GF-D8 (cell line): ENCODE measurements at regions not wholly inside any gene's neighbourhood (a gene's known extent, or its start where the extent isn't known, plus 50 kb on each side); places are given as distances from the start of the nearest gene placed in this dataset.
"Not testable (repeated sequence)": the region's sequence is repeated elsewhere in the genome, so short reads cannot be mapped to it uniquely, and the experiment has no call there.

ENCODE experiments used
- DNase-seq: peaks from one replicate; lab custom pipeline; 2025; lab: John Stamatoyannopoulos, UW

DNA sequence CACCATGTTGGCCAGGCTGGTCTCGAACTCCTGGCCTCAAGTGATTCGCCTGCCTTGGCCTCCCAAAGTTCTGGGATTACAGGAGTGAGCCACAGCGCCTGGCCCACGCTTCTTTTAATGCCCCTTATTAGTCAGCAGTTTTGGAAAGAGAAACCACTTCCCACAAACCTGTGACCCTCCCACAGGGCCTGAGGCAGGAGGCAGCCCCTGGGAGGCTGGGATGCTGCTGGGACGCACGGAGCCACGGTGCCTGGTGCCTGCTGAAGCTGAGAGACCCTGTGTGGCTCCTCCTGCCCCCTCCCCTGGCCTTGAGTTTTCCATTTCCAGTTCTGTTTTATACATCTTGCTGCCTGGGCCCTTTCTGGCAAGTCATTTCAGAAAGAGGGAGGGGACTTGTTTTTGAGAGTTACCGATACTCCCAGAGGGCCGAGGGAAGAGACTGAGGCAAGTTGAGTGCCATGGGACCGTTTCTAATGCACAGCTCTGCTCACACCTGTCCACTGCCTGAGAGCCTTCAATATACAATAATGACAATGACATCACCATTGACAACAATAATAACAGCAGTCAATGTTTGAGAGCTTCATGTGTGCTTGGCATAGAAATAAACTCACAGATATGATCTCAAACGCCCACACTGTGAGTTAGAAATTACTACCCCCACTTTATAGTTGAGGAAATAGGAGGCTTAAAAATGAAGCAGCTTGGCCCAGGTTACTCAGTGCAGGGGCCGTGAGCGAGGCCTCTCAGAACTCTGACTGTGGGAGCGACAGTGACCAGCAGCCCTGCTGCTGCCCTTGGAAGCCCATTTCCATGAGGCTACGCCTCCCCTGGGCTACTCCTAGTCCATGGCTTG is 78.1 kb upstream of the YWHAQ start:
- DNase-seq = no peak

DNA sequence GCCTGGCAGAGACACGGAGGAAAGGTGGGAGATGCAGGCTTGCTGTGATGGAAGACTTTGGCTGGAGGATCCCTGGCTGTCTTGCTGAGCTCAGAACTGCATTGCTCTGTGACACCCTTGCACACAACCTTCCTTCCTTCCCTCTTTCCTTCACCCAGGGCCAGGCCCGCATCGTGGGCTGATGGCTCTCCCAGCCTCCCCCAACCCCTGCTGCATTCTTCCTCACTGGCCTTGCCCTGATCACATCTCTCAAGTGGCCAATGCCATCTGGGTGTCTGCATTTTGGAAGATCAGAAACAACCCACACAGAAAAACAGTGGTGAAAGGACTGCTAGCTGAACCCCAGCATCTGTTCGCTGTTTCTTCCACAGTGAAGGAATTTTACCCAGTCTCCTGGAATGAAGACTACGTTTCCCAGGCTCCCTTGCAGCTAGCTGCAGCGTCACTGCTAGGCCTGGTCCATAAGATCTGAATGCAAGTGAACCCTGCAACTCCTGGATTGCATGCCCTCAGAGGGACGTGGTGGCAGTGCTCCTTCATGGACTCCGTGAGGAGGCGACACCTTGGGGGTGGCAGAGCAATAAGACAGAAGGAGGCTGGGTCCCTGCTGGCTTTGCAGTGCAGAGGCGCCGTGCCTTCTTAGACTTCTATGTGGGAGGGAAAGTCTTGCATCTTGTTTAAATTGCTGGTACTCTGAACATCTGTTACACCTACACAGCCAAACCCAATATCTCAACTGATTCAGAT is 78.9 kb upstream of the YWHAQ start:
- DNase-seq = no peak

GRCh38 chr2:9710311-9710710 is 79.5 kb upstream of the YWHAQ start:
- no peak for DNase-seq

GRCh38 chr2:9712263-9712662 is 81.5 kb upstream of the YWHAQ start:
- no peak for DNase-seq

- DNase-seq = no peak
Measured at GRCh38 chr2:9714630-9715214, 83.9 kb upstream of the YWHAQ start.

GRCh38 chr2:9715238-9715637 is 84.4 kb upstream of the YWHAQ start:
- DNase-seq = no peak

DNA sequence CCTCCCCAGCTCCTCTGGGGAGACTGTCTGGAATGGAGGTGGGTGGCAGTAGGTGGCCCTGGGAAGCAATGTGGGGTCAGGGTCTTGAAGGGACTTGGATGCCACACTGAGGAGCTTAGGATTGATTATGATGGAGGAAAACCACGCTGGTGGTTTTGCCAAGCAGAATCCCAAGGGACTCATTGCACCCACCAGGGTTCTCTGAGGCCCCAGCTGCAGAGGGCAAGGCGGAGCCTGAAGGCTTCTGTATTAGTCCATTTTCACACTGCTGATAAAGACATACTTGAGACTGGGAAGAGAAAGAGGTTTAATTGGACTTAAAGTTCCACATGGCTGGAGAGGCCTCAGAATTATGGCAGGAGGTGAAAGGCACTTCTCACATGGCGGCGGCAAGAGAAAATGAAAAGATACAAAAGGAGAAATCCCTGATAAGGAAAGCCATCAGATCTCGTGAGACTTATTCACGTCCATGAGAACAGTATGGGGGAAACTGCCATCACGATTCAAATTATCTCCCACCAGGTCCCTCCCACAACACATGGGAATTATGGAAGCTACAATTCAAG is 87.2 kb upstream of the YWHAQ start:
- DNase-seq = no peak

GRCh38 chr2:9720352-9721093 is 89.7 kb upstream of the YWHAQ start:
- DNase-seq = no peak

DNA sequence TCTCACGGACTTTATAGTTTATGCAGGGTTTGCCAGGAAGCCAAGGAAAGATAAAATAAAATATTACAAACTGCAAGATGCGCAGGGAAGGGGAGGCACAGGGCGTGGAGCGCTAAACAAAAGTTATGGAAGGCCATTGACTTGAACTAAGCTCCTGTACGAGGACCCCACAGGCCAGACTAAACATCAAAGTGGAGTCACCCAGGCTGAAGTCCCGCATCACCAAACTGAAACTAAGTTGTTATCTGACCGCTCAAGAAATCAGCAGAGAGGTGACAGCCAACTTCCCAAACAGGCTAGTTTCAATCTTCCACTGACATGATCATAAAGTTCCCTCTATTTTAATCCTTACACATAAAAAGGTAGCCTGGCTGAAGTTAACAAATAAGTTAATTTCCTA is 90.5 kb upstream of the YWHAQ start:
- DNase-seq = no peak

GRCh38 chr2:9722451-9722850 is 91.7 kb upstream of the YWHAQ start:
- no peak for DNase-seq

DNA sequence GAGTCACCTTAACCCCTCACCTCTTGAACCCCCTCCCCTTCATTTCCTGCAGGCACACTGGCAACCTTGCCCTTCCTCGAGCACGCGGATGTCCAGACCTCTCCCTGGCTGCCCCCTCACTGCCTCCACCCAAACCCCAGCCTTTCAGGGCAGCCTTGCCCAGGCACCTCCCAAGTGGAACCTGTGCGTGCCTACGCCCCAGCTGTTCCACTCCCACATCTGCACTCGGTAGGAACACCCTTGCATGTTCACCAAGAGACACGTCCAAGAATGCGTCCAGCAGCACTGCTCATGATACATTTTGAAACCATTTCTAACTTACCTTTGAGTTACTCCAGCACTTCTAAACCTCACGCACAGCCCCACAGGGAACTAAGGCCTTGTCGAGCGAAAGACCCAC is 93.8 kb upstream of the YWHAQ start:
- no peak for DNase-seq

- no peak for DNase-seq
Measured at GRCh38 chr2:9725106-9725505, 94.3 kb upstream of the YWHAQ start.

DNA sequence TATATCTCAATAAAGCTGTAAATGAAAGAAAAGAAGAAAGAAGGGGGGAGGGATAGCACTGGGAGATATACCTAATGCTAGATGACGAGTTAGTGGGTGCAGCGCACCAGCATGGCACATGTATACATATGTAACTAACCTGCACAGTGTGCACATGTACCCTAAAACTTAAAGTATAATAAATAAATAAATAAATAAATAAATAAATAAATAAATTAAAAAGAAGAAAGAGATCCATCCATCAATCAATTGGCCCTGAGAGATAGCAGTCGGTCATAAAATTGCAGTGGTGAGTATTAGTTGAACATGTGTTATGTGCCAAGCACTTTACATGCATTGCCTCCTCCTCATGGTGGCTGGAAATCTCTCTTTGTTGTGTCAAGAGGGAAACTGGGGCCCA is 95.2 kb upstream of the YWHAQ start:
- DNase-seq = not testable (repeated sequence)

- not testable (repeated sequence) for DNase-seq
Measured at GRCh38 chr2:9730523-9730922, 99.7 kb upstream of the YWHAQ start.

DNA sequence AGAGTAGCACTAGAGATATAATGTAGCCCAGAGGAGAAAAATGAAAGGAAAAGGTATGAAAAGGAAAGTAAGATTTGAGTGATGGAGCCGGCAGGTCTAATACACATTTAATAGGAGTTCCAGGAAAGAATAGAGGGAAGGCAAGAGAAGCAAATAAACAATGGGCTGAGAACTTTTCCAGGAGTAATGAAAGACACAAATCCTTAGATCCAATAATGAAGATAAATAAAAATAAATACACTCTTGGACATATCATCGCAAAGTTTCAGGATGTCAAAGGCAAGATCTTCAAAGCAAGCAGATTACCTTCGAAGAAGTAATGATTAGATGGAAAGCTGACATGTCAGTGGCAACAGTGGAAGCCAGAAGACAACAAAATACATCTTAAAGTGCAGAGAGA is 102.0 kb upstream of the YWHAQ start:
- DNase-seq = no peak

GRCh38 chr2:9734308-9734707 is 103.5 kb upstream of the YWHAQ start:
- no peak for DNase-seq

DNA sequence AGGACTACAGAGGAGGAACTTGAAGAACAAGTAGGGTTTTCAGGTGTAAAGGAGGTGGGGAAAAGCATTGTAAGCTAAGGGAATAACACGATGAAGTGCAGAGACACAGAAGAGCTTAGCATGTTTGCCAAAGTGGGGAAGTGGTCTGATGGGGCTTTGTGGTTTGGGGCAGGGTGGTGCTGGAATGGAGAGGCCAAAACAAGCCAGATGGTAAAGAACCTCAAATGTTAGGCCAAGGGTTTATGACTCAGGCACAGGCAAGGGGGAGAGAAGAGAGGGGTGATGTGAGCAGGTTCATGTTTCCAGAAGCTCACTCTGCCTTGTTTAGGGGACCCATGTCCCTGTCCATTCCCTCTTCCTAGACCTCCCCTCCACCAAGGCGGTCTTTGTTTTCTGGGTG is 104.5 kb upstream of the YWHAQ start:
- DNase-seq = no peak

DNA sequence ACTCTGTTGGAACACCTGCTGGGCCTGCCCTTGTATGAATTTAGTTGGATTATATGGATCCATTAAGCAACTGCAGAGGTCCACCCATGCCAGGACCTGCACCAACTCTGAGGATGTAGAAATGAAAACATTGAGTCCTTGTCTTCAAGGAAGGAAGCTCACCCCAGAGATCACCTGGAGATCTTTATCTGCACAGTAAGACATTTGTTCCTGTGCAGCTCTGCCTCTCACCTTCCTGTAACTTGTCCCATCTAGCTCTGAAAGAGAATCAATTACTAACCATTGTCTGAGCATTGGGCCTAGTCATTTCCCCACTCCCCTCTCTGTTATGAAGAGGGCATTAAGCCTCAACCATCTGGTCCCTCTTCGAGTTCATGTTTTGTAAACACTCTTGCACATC is 105.2 kb upstream of the YWHAQ start:
- no peak for DNase-seq

DNA sequence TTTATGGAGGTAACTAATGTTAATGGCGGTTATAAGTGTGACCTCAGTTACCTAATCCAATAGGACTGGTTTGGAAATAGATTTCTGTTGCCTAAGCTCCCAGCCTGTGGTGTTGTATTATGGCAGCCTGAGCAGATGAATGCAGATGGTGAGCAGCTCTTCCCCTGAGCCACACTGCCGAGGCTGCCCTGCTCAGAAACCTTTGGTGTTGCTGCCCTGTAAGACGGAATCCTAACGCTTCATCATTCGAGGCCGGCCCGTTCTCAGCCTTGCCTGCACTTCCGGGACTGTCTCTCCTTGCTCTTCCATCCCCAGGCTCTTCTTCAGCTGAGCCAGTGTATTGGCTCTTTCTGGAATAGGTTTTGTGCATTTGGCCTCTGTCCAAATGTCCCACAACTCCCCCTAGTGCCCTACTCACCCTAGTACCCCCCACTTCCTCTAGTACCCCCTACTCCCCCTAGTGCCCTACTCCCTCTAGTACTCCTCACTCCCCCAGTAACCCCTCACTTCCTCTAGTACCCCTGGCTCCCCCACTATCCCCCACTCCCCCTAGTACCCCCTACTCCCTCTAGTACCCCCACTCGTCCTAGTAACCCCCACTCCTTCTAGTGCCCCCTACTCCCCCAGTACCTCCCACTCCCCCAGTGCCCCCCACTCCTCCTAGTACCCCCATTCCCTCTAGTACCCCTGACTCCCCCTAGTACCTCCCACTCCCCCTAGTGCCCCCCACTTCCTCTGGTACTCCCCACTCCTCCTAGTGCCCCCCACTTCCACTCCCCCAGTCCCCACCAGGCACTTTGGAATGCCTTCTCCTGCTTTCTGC is 106.0 kb upstream of the TAF1B start:
- no peak for DNase-seq

GRCh38 chr2:9738062-9738461 is 105.2 kb upstream of the TAF1B start:
- DNase-seq = no peak
